Mesodermal cell (in vitro differentiated cells): ENCODE measurements at regions not wholly inside any gene's neighbourhood (a gene's known extent, or its start where the extent isn't known, plus 50 kb on each side); places are given as distances from the start of the nearest gene placed in this dataset.
"Not testable (repeated sequence)": the region's sequence is repeated elsewhere in the genome, so short reads cannot be mapped to it uniquely, and the experiment has no call there.

Experiments
- H3K27ac ChIP-seq: 2 replicates; pipeline ENCODE4 v1.7.0; 2013; ENCODE audit warnings: mild to moderate bottlenecking, low read depth, low read length, moderate library complexity; ENCODE audit not compliant: severe bottlenecking
- H3K36me3 ChIP-seq: 2 replicates; pipeline ENCODE4 v1.7.1; 2013; ENCODE audit warnings: mild to moderate bottlenecking, low read length, moderate library complexity; ENCODE audit not compliant: control insufficient read depth, insufficient read depth
- H3K4me1 ChIP-seq: one replicate; pipeline ENCODE4 v1.7.1; 2013; ENCODE audit warnings: mild to moderate bottlenecking, low read length; ENCODE audit not compliant: insufficient read depth, control insufficient read depth, poor library complexity, severe bottlenecking
- H3K4me3 ChIP-seq: 2 replicates; pipeline ENCODE4 v1.7.0; 2013; ENCODE audit warnings: low read length, control low read depth, mild to moderate bottlenecking; ENCODE audit not compliant: insufficient read depth, poor library complexity, severe bottlenecking; ENCODE audit errors: extremely low read depth
- H3K9me3 ChIP-seq: 2 replicates; pipeline ENCODE4 v1.7.1; 2013; ENCODE audit warnings: mild to moderate bottlenecking, low read length, moderate library complexity; ENCODE audit not compliant: control insufficient read depth
- WGBS, 2 experiments: methylation state at CpG; one replicate each; pipeline ENCODE4 v1.1.5; 2013; ENCODE audit warnings: missing lambda C conversion rate in 2 of 2; ENCODE audit not compliant: insufficient coverage in 2 of 2; 5-methylcytosine and 5-hydroxymethylcytosine counted together

GRCh38 chr2:88396209-88396608 is 56.3 kb downstream of the FOXI3 start:
- Histone ChIP-seq H3K36me3 (no peaks in the 10 kb centered on the region), H3K9me3 (no peaks in the 10 kb centered on the region), H3K27ac (no peak overlapping the region), H3K4me1 (no peaks in the 10 kb centered on the region), H3K4me3 (no peak overlapping the region)
- 100% methylated on average over 2 of the region's 4 CpGs for whole genome bisulfite sequencing, 2 experiments

- 33 to 38% methylated on average over 1 of the region's 1 CpG for WGBS, 2 experiments
- Histone ChIP-seq H3K36me3 (no peaks in the 10 kb centered on the region), H3K4me3 (no peak overlapping the region), H3K9me3 (peaks cover 3% of the 10 kb centered on the region), H3K4me1 (no peaks in the 10 kb centered on the region), H3K27ac (no peak overlapping the region)
Measured at GRCh38 chr2:88377641-88377991, 74.9 kb downstream of the FOXI3 start.

- peaks cover 3% of the 10 kb centered on the region for H3K9me3 ChIP-seq
- H3K27ac ChIP-seq = no peak overlapping the region
- no peak overlapping the region for H3K4me3 ChIP-seq
- H3K4me1 ChIP-seq = no peaks in the 10 kb centered on the region
- no peaks in the 10 kb centered on the region for H3K36me3 ChIP-seq
- WGBS, 2 experiments = 80 to 88% methylated on average over 1 of the region's 3 CpGs
Measured at GRCh38 chr2:88372042-88372441, 80.5 kb downstream of the FOXI3 start.

- not testable (repeated sequence) for H3K36me3 ChIP-seq, H3K4me1 ChIP-seq, H3K9me3 ChIP-seq, H3K27ac ChIP-seq, H3K4me3 ChIP-seq
- WGBS, 2 experiments = 88% methylated on average over 10 to 11 of the region's 11 CpGs
Measured at GRCh38 chr2:88365408-88365807, 87.1 kb downstream of the FOXI3 start.

GRCh38 chr2:88355486-88355885 is 97.0 kb downstream of the FOXI3 start:
- no peaks in the 10 kb centered on the region for H3K4me1 ChIP-seq
- 28 to 50% methylated on average over 1 to 2 of the region's 2 CpGs for WGBS, 2 experiments
- no peak overlapping the region for H3K4me3 ChIP-seq

GRCh38 chr2:88351249-88351601 is 101.3 kb downstream of the FOXI3 start:
- Histone ChIP-seq H3K4me1 (no peaks in the 10 kb centered on the region), H3K9me3 (no peaks in the 10 kb centered on the region), H3K36me3 (no peaks in the 10 kb centered on the region), H3K27ac (no peak overlapping the region), H3K4me3 (no peak overlapping the region)
- 47 to 65% methylated on average over 2 to 5 of the region's 5 CpGs for WGBS, 2 experiments

More at GRCh38 chr2:88355486-88355885, 97.0 kb downstream of the FOXI3 start:
- H3K27ac ChIP-seq = no peak overlapping the region
- H3K36me3 ChIP-seq = no peaks in the 10 kb centered on the region
- no peaks in the 10 kb centered on the region for H3K9me3 ChIP-seq

- Histone ChIP-seq H3K4me3 (peak overlapping the region; percentile 29), H3K9me3 (no peaks in the 10 kb centered on the region), H3K4me1 (no peaks in the 10 kb centered on the region), H3K27ac (no peak overlapping the region), H3K36me3 (no peaks in the 10 kb centered on the region)
- WGBS, 2 experiments = 4 to 6% methylated on average over 36 to 38 of the region's 54 CpGs
Measured at GRCh38 chr2:88350331-88351248, 101.9 kb downstream of the FOXI3 start.

- Histone ChIP-seq H3K36me3 (no peaks in the 10 kb centered on the region), H3K27ac (no peak overlapping the region), H3K4me3 (no peak overlapping the region), H3K9me3 (no peaks in the 10 kb centered on the region), H3K4me1 (no peaks in the 10 kb centered on the region)
- 83 to 91% methylated on average over 2 to 6 of the region's 6 CpGs for WGBS, 2 experiments
Measured at GRCh38 chr2:88345842-88346241, 106.7 kb downstream of the FOXI3 start.

- 74 to 78% methylated on average over 1 to 4 of the region's 4 CpGs for WGBS, 2 experiments
- Histone ChIP-seq H3K9me3 (no peaks in the 10 kb centered on the region), H3K36me3 (no peaks in the 10 kb centered on the region), H3K27ac (no peak overlapping the region), H3K4me1 (no peaks in the 10 kb centered on the region), H3K4me3 (no peak overlapping the region)
Measured at GRCh38 chr2:88342749-88343148, 109.7 kb downstream of the FOXI3 start.

GRCh38 chr2:88334418-88334817 is 118.1 kb downstream of the FOXI3 start:
- H3K4me3 ChIP-seq = no peak overlapping the region
- H3K4me1 ChIP-seq = peaks cover 10% of the 10 kb centered on the region
- H3K27ac ChIP-seq = no peak overlapping the region
- no peaks in the 10 kb centered on the region for H3K36me3 ChIP-seq
- no peaks in the 10 kb centered on the region for H3K9me3 ChIP-seq
- 90 to 93% methylated on average over 3 of the region's 3 CpGs for WGBS, 2 experiments

GRCh38 chr2:88331239-88331638 is 121.3 kb downstream of the FOXI3 start:
- 71 to 91% methylated on average over 1 of the region's 1 CpG for WGBS, 2 experiments
- Histone ChIP-seq H3K9me3 (no peaks in the 10 kb centered on the region), H3K36me3 (no peaks in the 10 kb centered on the region), H3K27ac (no peak overlapping the region), H3K4me3 (no peak overlapping the region), H3K4me1 (peaks cover 10% of the 10 kb centered on the region)
